Rectal smooth muscle tissue (tissue), 1 donor: ENCODE measurements at regions not wholly inside any gene's neighbourhood (a gene's known extent, or its start where the extent isn't known, plus 50 kb on each side); places are given as distances from the start of the nearest gene placed in this dataset.

Experiments used
- H3K27ac ChIP-seq: one replicate; pipeline ENCODE4 v1.7.0; 2013; ENCODE audit warnings: low read depth, low read length, inconsistent platforms
- H3K27me3 ChIP-seq: one replicate; pipeline ENCODE4 v1.7.0; 2013; ENCODE audit warnings: low read length; ENCODE audit not compliant: control insufficient read depth, insufficient read depth
- H3K36me3 ChIP-seq: one replicate; pipeline ENCODE4 v1.7.0; 2013; ENCODE audit warnings: low read length; ENCODE audit not compliant: control insufficient read depth, insufficient read depth
- H3K4me1 ChIP-seq: one replicate; pipeline ENCODE4 v1.7.0; 2013; ENCODE audit warnings: low read length; ENCODE audit not compliant: control insufficient read depth, insufficient read depth
- H3K4me3 ChIP-seq: one replicate; pipeline ENCODE4 v1.7.0; 2013; ENCODE audit warnings: low read length
- H3K9ac ChIP-seq: one replicate; pipeline ENCODE4 v1.7.0; 2013; ENCODE audit warnings: low read length

- H3K36me3 ChIP-seq, result no peaks in the 10 kb centered on the region
- H3K27me3 ChIP-seq, result no peaks in the 10 kb centered on the region
- H3K9ac ChIP-seq, result no peak overlapping the region
- H3K4me3 ChIP-seq, result no peak overlapping the region
- H3K27ac ChIP-seq, result no peak overlapping the region
- peaks cover 9% of the 10 kb centered on the region for H3K4me1 ChIP-seq
Measured at GRCh38 chr11:10378362-10378761, 73.5 kb downstream of the ADM start.

- H3K27ac ChIP-seq, result no peak overlapping the region
- peaks cover 7% of the 10 kb centered on the region for H3K4me1 ChIP-seq
- H3K27me3 ChIP-seq, result no peaks in the 10 kb centered on the region
- no peak overlapping the region for H3K4me3 ChIP-seq
- H3K36me3 ChIP-seq, result no peaks in the 10 kb centered on the region
- no peak overlapping the region for H3K9ac ChIP-seq
Measured at GRCh38 chr11:10379022-10379421, 74.1 kb downstream of the ADM start.

DNA sequence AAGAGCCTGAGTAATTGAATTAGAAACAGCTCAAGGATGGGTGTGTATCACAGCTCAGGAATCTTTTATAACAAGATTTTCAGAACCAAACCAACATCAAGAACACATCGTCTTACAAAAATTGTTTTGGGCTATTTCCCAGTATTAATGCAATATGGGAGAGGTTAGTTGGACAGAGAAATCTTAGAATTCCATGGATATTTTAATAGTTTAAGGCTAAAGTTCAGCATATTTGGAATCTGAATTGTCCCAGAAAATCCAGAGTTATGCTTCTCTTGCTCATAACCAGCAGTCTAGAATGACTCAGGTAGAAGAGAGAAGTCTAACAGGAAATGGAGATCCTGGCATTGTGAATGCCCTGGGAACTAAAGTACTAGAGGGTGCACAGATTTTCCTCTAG lies 74.6 kb downstream of the ADM start:
- Histone ChIP-seq H3K27ac (no peak overlapping the region), H3K9ac (no peak overlapping the region), H3K27me3 (no peaks in the 10 kb centered on the region), H3K4me3 (no peak overlapping the region), H3K36me3 (no peaks in the 10 kb centered on the region), H3K4me1 (peaks cover 4% of the 10 kb centered on the region)

- no peak overlapping the region for H3K4me3 ChIP-seq
- H3K27ac ChIP-seq, result no peak overlapping the region
- no peaks in the 10 kb centered on the region for H3K36me3 ChIP-seq
- peaks cover 4% of the 10 kb centered on the region for H3K4me1 ChIP-seq
- no peak overlapping the region for H3K9ac ChIP-seq
- H3K27me3 ChIP-seq, result no peaks in the 10 kb centered on the region
Measured at GRCh38 chr11:10379871-10380568, 75.0 kb upstream of the AMPD3 start.

GRCh38 chr11:10380921-10381320 lies 74.1 kb upstream of the AMPD3 start:
- Histone ChIP-seq H3K27ac (no peak overlapping the region), H3K27me3 (no peaks in the 10 kb centered on the region), H3K4me3 (no peak overlapping the region), H3K4me1 (peaks cover 2% of the 10 kb centered on the region), H3K36me3 (no peaks in the 10 kb centered on the region), H3K9ac (no peak overlapping the region)

DNA sequence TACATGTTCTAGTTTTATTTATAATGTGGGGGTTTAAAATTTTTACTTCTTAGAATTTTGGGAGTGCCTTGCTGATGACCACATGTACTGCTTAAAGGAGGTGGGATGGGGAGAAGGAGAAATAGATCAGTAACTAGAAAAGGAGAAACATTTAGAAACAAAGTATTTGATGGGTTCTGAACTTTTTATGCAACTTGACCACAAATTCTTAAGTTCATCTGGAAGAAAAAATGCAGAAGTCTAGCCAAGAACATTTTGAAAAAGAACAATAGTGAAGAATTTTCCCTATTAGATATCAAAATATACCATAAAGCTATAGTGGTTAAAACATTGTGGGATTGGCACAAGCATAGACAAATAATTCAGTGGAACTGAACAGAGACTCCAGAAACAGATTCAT lies 73.3 kb upstream of the AMPD3 start:
- peaks cover 6% of the 10 kb centered on the region for H3K4me1 ChIP-seq
- no peak overlapping the region for H3K4me3 ChIP-seq
- no peaks in the 10 kb centered on the region for H3K27me3 ChIP-seq
- H3K9ac ChIP-seq, result no peak overlapping the region
- H3K27ac ChIP-seq, result no peak overlapping the region
- no peaks in the 10 kb centered on the region for H3K36me3 ChIP-seq

- no peak overlapping the region for H3K9ac ChIP-seq
- H3K4me1 ChIP-seq, result peaks cover 12% of the 10 kb centered on the region
- H3K36me3 ChIP-seq, result no peaks in the 10 kb centered on the region
- no peak overlapping the region for H3K27ac ChIP-seq
- H3K4me3 ChIP-seq, result no peak overlapping the region
- H3K27me3 ChIP-seq, result no peaks in the 10 kb centered on the region
Measured at GRCh38 chr11:10382518-10382917, 72.5 kb upstream of the AMPD3 start.

DNA sequence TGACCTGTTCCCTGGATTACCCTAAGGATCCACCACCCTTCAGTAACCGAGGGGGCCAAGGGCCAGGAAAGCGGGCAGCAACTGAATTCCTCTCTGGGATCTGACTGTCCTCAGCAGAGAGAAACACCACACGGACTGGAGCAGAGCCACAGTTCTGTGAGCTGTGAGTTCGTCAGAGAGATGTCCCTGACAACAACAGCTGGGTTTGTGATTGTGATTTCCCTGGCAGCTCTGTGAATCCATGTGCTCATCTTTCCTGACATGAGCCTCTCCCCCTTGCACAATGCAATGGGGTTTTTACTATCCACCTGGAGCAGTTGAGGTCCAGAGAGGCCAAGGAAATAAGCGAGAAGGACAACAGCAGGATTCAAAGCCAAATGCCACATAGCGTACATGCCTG lies 69.4 kb upstream of the AMPD3 start:
- Histone ChIP-seq H3K4me3 (no peak overlapping the region), H3K27ac (peak overlapping the region; percentile 33), H3K9ac (no peak overlapping the region), H3K27me3 (no peaks in the 10 kb centered on the region), H3K4me1 (peaks cover 26% of the 10 kb centered on the region), H3K36me3 (no peaks in the 10 kb centered on the region)

- no peak overlapping the region for H3K4me3 ChIP-seq
Measured at GRCh38 chr11:10386361-10386760, 68.7 kb upstream of the AMPD3 start.

GRCh38 chr11:10386861-10387205 lies 68.2 kb upstream of the AMPD3 start:
- Histone ChIP-seq H3K27ac (peak overlapping the region; percentile 57), H3K9ac (no peak overlapping the region), H3K36me3 (no peaks in the 10 kb centered on the region), H3K4me1 (peaks cover 26% of the 10 kb centered on the region), H3K4me3 (no peak overlapping the region), H3K27me3 (no peaks in the 10 kb centered on the region)

More at GRCh38 chr11:10386361-10386760, 68.7 kb upstream of the AMPD3 start:
- Histone ChIP-seq H3K36me3 (no peaks in the 10 kb centered on the region), H3K27ac (peak overlapping the region; percentile 57), H3K9ac (no peak overlapping the region), H3K4me1 (peaks cover 26% of the 10 kb centered on the region), H3K27me3 (no peaks in the 10 kb centered on the region)

DNA sequence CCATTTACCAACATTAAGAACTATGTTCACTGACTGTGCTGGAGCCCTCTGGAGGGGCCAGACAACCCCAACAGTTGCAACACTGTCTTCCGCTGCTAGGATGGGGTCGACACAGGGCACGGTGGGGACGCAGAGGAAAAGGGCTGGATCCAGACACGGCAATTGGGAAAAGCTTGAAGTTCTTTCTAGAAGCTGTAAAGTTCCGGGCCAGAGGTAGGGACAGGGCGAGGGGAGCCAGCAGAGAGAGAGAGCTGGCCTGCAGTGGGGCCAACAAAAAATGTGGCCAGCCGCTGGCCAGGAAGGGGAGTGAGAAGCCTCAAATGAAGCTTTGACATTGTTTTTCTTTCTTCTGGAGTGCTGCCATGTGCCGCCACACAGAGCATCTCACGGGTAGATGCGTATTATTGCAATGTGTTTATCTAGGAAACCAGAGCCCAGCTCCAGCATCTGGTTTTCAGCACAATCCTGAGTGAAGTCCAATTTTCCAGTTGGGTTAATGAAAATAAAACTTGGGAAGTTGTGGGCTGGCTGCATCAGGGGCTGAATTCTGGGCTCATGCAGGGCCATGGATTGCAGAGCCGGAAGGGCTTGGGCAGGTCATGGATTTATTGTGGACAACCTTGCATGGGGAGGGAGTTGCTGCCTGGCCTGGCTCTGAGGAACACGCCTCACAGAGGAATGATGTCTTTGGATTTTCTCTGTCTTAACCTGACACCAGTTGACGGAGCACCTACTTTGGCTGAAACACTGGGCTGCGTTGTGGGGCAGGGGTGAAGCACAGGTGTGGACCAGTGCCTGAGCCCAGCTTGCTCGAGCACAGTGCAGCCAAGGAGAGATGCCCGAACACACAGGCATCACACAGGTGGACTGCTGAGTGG lies 67.6 kb upstream of the AMPD3 start:
- Histone ChIP-seq H3K36me3 (no peaks in the 10 kb centered on the region), H3K9ac (no peak overlapping the region), H3K4me3 (no peak overlapping the region), H3K27me3 (no peaks in the 10 kb centered on the region), H3K4me1 (peaks cover 26% of the 10 kb centered on the region), H3K27ac (peak overlapping the region; percentile 75)

GRCh38 chr11:10388101-10388500 lies 67.0 kb upstream of the AMPD3 start:
- no peak overlapping the region for H3K9ac ChIP-seq
- H3K4me1 ChIP-seq, result peaks cover 26% of the 10 kb centered on the region
- H3K4me3 ChIP-seq, result no peak overlapping the region
- H3K27me3 ChIP-seq, result no peaks in the 10 kb centered on the region
- peak overlapping the region; percentile 75 for H3K27ac ChIP-seq
- no peaks in the 10 kb centered on the region for H3K36me3 ChIP-seq

DNA sequence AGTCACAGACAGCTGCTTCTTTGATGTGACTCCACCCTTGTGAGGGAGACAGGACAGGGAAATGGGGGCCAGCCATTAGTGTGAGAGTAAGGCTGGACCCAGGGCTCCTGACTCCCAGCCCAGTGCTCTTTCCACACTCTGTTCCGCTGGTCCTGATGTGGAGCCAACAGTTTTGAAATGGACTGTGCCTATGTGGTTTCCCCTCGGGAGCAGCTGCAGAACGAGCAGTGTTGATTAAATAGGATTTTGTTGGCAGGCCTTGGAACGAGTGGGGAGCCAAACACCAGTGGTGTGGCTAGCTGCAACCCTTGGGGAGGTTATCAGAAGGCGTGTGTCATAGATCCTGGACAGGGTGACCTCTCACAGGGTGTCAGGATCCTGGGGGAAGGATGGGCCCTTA lies 66.5 kb upstream of the AMPD3 start:
- peaks cover 26% of the 10 kb centered on the region for H3K4me1 ChIP-seq
- no peak overlapping the region for H3K9ac ChIP-seq

More for the DNA sequence above, 66.5 kb upstream of the AMPD3 start:
- Histone ChIP-seq H3K36me3 (no peaks in the 10 kb centered on the region), H3K4me3 (no peak overlapping the region), H3K27ac (peak overlapping the region; percentile 30), H3K27me3 (no peaks in the 10 kb centered on the region)
